HG02943 (cell line): ENCODE measurements at regions not wholly inside any gene's neighbourhood (a gene's known extent, or its start where the extent isn't known, plus 50 kb on each side); places are given as distances from the start of the nearest gene placed in this dataset.

Experiments
- ATAC-seq: cut with Tn5 transposase; IDR thresholded peaks from one replicate; pipeline ENCODE4 v1.9.1; 2021; ENCODE audit warnings: mild to moderate bottlenecking, low read depth, moderate library complexity; ENCODE audit not compliant: unreplicated experiment

DNA sequence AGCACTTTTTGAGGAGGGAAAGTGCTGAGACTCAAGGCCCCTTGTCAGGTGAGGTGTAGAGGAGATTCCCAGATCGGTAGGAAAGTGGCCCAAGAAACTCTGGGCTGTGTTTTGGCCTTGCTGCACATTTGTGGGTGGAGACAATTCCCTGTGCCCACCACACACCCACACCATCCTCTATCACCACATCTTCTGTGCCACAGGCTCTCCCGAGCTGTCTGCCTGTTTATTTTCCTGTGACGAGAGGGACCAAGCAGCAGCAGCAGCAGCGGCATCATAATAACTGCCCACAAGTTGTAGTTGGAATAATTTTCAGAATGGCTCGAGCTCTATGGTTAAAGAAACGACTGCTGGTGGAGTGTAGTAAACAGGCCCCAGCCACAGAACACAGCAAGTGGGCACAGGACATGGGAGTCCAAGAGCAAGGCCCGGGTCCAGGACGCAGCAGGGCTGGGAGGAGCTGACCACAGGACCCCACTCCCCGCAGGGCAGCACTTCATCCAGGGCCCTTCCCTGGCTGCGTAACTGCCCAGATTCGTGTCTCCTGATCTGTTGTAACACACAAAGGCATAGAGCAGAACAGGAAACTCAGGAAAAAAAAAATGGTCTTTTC, 55.6 kb upstream of the BCL2L14 start:
- ATAC-seq, result no peak

DNA sequence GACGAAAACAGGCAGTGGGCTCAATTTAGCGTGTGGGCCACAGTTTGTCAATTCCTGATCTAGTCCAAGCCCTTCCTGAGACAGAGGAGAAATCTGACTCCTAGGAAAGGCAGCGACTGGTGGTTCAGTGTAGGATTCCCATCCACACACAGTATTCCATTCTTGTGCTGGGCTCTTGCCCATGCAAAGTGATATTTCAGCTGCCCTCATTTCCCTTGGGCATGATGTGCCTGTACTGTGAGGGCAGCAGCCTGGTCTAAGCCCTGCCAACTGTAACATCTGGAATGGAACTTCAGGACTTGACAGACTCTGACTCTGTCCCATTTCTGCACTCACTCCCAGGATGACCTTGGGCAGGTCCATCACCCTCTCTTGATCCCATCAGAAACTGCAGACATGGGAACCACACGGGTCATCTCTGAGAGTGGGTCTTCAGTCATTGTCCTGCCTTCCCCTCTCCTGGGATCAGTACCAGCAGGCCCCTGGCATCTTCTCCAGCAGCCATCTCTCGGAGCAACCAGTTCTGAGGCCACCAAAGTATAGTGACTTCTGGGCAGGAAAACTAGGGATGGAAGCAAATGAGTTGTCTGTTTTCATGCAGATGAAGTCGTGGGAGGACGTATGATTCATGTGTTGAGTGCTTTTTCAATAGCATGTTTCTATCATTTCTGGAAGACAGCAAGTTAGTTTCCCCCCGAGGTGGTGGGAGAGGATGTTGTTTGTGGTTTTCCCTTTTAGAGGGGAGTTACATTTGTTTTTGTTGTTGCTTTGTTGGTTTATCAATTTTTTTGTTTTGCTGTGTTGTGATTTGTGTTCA, 54.2 kb upstream of the BCL2L14 start:
- no peak for ATAC-seq

- ATAC-seq, result no peak
These were observed 53.6 kb upstream of the BCL2L14 start for GRCh38 chr12:12017135-12017581.

- no peak for ATAC-seq
These were observed 52.9 kb upstream of the BCL2L14 start for GRCh38 chr12:12017798-12018197.

DNA sequence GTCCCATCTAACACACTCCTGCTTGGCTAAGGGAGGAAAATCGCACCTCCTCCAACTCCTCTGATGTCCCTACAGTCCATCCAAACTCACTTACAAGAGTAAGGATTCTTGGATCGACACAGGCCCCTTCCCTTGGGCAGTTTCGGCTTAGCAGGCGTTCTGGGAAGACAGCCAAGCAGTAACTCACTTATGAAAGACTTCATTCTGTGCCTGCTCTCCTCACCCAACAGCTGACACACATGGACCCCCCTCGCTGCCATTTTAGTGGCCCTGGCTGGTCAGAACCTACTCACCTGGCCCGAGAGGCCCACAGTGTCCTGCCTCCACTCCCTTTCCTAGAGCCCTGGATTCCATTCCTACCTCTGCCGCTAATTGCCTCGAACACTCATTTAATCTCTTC, 52.3 kb upstream of the BCL2L14 start:
- no peak for ATAC-seq

DNA sequence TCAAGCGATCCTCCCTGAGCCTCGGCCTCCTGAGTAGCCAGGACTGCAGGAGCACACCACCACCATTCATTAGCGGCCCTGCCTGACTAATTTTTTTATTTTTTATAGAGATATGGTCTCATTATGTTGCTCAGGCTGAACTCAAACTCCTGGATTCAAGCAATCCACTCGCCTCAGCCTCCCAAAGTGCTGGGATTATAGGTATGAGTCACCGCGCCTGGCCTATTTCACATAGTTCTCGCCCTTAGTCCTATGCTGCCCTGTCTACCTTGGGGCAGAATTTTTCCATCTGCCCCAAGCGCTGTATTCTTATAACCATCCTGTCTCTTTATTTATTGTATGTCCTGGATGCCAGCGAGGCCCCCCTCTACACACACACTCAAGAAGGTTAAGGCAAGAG, 50.9 kb upstream of the BCL2L14 start:
- ATAC-seq, result no peak

GRCh38 chr12:12020762-12021161, 50.0 kb upstream of the BCL2L14 start:
- ATAC-seq, result no peak
